ENCODE measurements at regions not wholly inside any gene's neighbourhood (a gene's known extent, or its start where the extent isn't known, plus 50 kb on each side); places are given as distances from the start of the nearest gene placed in this dataset.
"Not testable (repeated sequence)": the region's sequence is repeated elsewhere in the genome, so short reads cannot be mapped to it uniquely, and the experiment has no call there.

- no peak for DNase-seq (ENCODE audit: low spot score)
These were observed 212.5 kb downstream of the ZFP36L2 start for GRCh38 chr2:43013821-43014345.

GRCh38 chr2:43012966-43013365 is 213.4 kb downstream of the ZFP36L2 start:
- DNase-seq (ENCODE audit: low spot score), result no peak

GRCh38 chr2:43011158-43011491 is 215.3 kb downstream of the ZFP36L2 start:
- no peak for DNase-seq (ENCODE audit: low spot score)

- DNase-seq (ENCODE audit: low spot score), result no peak
These were observed 215.8 kb downstream of the ZFP36L2 start for GRCh38 chr2:43010438-43011157.

GRCh38 chr2:43009448-43009847 is 217.0 kb downstream of the ZFP36L2 start:
- DNase-seq (ENCODE audit: low spot score), result no peak

- DNase-seq (ENCODE audit: low spot score), result no peak
These were observed 216.0 kb upstream of the HAAO start for GRCh38 chr2:43008388-43008787.

- DNase-seq (ENCODE audit: low spot score), result no peak
These were observed 215.5 kb upstream of the HAAO start for GRCh38 chr2:43007901-43008300.

GRCh38 chr2:43006834-43007543 is 214.6 kb upstream of the HAAO start:
- no peak for DNase-seq (ENCODE audit: low spot score)

GRCh38 chr2:43005975-43006833 is 213.8 kb upstream of the HAAO start:
- no peak for DNase-seq (ENCODE audit: low spot score)

GRCh38 chr2:43005245-43005974 is 213.0 kb upstream of the HAAO start:
- peak; percentile 30 for DNase-seq (ENCODE audit: low spot score)

- no peak for DNase-seq (ENCODE audit: low spot score)
These were observed 212.5 kb upstream of the HAAO start for GRCh38 chr2:43004879-43005244.

GRCh38 chr2:43004126-43004865 is 211.9 kb upstream of the HAAO start:
- DNase-seq (ENCODE audit: low spot score), result not testable (repeated sequence)

GRCh38 chr2:43003702-43004101 is 211.3 kb upstream of the HAAO start:
- DNase-seq (ENCODE audit: low spot score), result no peak

- no peak for DNase-seq (ENCODE audit: low spot score)
These were observed 209.5 kb upstream of the HAAO start for GRCh38 chr2:43001787-43002468.

GRCh38 chr2:43001055-43001378 is 208.6 kb upstream of the HAAO start:
- no peak for DNase-seq (ENCODE audit: low spot score)

GRCh38 chr2:43000242-43001054 is 208.1 kb upstream of the HAAO start:
- DNase-seq (ENCODE audit: low spot score), result no peak

GRCh38 chr2:42999856-43000241 is 207.5 kb upstream of the HAAO start:
- DNase-seq (ENCODE audit: low spot score), result no peak

GRCh38 chr2:42999391-42999841 is 207.0 kb upstream of the HAAO start:
- DNase-seq (ENCODE audit: low spot score), result no peak

- DNase-seq (ENCODE audit: low spot score), result no peak
These were observed 206.3 kb upstream of the HAAO start for GRCh38 chr2:42998721-42999120.

- no peak for DNase-seq (ENCODE audit: low spot score)
These were observed 204.1 kb upstream of the HAAO start for GRCh38 chr2:42996528-42996927.
